ENCODE measurements at regions not wholly inside any gene's neighbourhood (a gene's known extent, or its start where the extent isn't known, plus 50 kb on each side); places are given as distances from the start of the nearest gene placed in this dataset.

GRCh38 chr1:198917226-198917625 lies 278.4 kb downstream of the PTPRC start (continued):
- no peak for TF ChIP-seq ZNF768 (CRISPR knock-in tag; IDR thresholded peaks at IDR 0.05)
- TF ChIP-seq, protein P1, sequence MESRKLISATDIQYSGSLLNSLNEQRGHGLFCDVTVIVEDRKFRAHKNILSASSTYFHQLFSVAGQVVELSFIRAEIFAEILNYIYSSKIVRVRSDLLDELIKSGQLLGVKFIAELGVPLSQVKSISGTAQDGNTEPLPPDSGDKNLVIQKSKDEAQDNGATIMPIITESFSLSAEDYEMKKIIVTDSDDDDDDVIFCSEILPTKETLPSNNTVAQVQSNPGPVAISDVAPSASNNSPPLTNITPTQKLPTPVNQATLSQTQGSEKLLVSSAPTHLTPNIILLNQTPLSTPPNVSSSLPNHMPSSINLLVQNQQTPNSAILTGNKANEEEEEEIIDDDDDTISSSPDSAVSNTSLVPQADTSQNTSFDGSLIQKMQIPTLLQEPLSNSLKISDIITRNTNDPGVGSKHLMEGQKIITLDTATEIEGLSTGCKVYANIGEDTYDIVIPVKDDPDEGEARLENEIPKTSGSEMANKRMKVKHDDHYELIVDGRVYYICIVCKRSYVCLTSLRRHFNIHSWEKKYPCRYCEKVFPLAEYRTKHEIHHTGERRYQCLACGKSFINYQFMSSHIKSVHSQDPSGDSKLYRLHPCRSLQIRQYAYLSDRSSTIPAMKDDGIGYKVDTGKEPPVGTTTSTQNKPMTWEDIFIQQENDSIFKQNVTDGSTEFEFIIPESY (CRISPR knock-in tag; IDR thresholded peaks at IDR 0.05): no peak
- TF ChIP-seq, protein P2, sequence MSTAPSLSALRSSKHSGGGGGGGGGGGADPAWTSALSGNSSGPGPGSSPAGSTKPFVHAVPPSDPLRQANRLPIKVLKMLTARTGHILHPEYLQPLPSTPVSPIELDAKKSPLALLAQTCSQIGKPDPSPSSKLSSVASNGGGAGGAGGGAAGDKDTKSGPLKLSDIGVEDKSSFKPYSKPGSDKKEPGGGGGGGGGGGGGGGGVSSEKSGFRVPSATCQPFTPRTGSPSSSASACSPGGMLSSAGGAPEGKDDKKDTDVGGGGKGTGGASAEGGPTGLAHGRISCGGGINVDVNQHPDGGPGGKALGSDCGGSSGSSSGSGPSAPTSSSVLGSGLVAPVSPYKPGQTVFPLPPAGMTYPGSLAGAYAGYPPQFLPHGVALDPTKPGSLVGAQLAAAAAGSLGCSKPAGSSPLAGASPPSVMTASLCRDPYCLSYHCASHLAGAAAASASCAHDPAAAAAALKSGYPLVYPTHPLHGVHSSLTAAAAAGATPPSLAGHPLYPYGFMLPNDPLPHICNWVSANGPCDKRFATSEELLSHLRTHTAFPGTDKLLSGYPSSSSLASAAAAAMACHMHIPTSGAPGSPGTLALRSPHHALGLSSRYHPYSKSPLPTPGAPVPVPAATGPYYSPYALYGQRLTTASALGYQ (CRISPR knock-in tag; IDR thresholded peaks at IDR 0.05): no peak
- TF ChIP-seq ZNF607 (CRISPR knock-in tag; IDR thresholded peaks at IDR 0.05; ENCODE audit: borderline replicate concordance): no peak
- no peak for TF ChIP-seq ZNF782 (CRISPR knock-in tag; IDR thresholded peaks at IDR 0.05; ENCODE audit: borderline replicate concordance)
- TF ChIP-seq, protein P3, sequence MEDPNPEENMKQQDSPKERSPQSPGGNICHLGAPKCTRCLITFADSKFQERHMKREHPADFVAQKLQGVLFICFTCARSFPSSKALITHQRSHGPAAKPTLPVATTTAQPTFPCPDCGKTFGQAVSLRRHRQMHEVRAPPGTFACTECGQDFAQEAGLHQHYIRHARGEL (CRISPR knock-in tag; IDR thresholded peaks at IDR 0.05): no peak
- TF ChIP-seq ZNF569 (CRISPR knock-in tag; IDR thresholded peaks at IDR 0.05; ENCODE audit: borderline replicate concordance): no peak
- no peak for TF ChIP-seq ZNF552 (CRISPR knock-in tag; IDR thresholded peaks at IDR 0.05; ENCODE audit: borderline replicate concordance)
- no peak for TF ChIP-seq NFATC3 (CRISPR knock-in tag; IDR thresholded peaks at IDR 0.05)

DNA sequence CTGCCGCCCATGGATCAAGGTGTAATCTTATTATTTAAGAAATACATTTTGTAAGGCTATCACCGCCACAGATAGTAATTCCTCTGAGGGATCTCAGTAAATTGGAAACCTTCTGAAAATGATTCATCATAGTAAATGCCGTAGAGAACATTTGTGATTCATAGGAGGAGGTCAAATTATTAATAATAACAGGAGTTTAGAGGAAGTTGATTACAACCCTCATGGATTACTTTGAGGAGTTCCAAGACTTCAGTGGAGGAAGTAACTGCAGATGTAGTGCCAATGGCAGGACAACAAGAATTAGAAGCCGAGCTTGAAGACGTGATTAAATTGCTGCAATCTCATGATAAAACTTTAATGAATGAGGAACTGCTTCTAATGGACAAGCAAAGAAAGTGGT lies 280.1 kb downstream of the PTPRC start:
- intact Hi-C loops (cut with micrococcal nuclease; ENCODE audit: unreplicated experiment) (no loop called here), in situ Hi-C loops (cut with HindIII; ENCODE audit: extremely low pct_ligation_motif_present, low pct_unique_long_range_greater_than_20kb) (no loop called here)
- no peak overlapping the region for H2AFZ ChIP-seq (ENCODE audit: low read length)
- WGBS (ENCODE audit: low lambda C conversion rate): 62% methylated on average over 5 of the region's 5 CpGs
- H3K9ac ChIP-seq (ENCODE audit: insufficient read depth, low read depth, low read length): no peak overlapping the region
- FAIRE-seq (no peak), DNase-seq (ENCODE audit: low spot score) (no peak), ATAC-seq (no peak)
- no peaks in the 10 kb centered on the region for H3K4me1 ChIP-seq (ENCODE audit: insufficient read depth, low read length)
- no peak overlapping the region for H3K4me3 ChIP-seq (replicated peaks in 1 of 3; ENCODE audit: insufficient read depth in 1 of 3, low read depth in 2 of 3, low read length in 3 of 3)
- H3K9me3 ChIP-seq (ENCODE audit: low read length): no peaks in the 10 kb centered on the region
- H3K79me2 ChIP-seq (ENCODE audit: insufficient read depth, low read length): no peaks in the 10 kb centered on the region
- H3K27ac ChIP-seq (ENCODE audit: extremely low read length, insufficient read depth, low read length): no peak overlapping the region
- H3K36me3 ChIP-seq (replicated peaks in 1 of 2; ENCODE audit: control insufficient read depth in 1 of 2, insufficient read depth in 2 of 2, low read length in 2 of 2): no peaks in the 10 kb centered on the region
- H3K4me2 ChIP-seq (ENCODE audit: low read depth, low read length): no peak overlapping the region
- CTCF ChIA-PET (ENCODE audit: low intra/inter-chr PET ratio, low total read pairs): no interaction called here
- POLR2A ChIA-PET: no interaction called here
- no TSS peak for BruUV-seq (replicated peaks)
- no peaks in the 10 kb centered on the region for H3K27me3 ChIP-seq (ENCODE audit: control insufficient read depth in 1 of 2, insufficient read depth in 2 of 2, low read length in 2 of 2)
- no peaks in the 10 kb centered on the region for H4K20me1 ChIP-seq (ENCODE audit: insufficient read depth, low read length)
- no peak for TF ChIP-seq TGIF2 (CRISPR knock-in tag; IDR thresholded peaks at IDR 0.05)
- TF ChIP-seq IRF2 (CRISPR knock-in tag; IDR thresholded peaks at IDR 0.05): no peak
- TF ChIP-seq ISX (CRISPR knock-in tag; conservative IDR thresholded peaks at IDR 0.05): no peak
- TF ChIP-seq FOXC1 (CRISPR knock-in tag; IDR thresholded peaks at IDR 0.05; ENCODE audit: borderline replicate concordance): no peak
- TF ChIP-seq GABPA (IDR thresholded peaks at IDR 0.05; ENCODE audit: low read depth, low read length): no peak
- TF ChIP-seq GABPA (CRISPR knock-in tag; IDR thresholded peaks at IDR 0.05; ENCODE audit: low read depth): no peak
- no peak for TF ChIP-seq SAFB2 (CRISPR knock-in tag; IDR thresholded peaks at IDR 0.05; ENCODE audit: borderline replicate concordance, low read depth)
- TF ChIP-seq FOXJ3 (CRISPR knock-in tag; IDR thresholded peaks at IDR 0.05; ENCODE audit: borderline replicate concordance): no peak
- no peak for TF ChIP-seq TEAD3 (CRISPR knock-in tag; optimal IDR thresholded peaks at IDR 0.05; ENCODE audit: borderline replicate concordance)
- TF ChIP-seq ZNF558 (CRISPR knock-in tag; IDR thresholded peaks at IDR 0.05; ENCODE audit: borderline replicate concordance): no peak
- TF ChIP-seq ZNF124 (CRISPR knock-in tag; IDR thresholded peaks at IDR 0.05): no peak
- no peak for TF ChIP-seq HNRNPH1 (optimal IDR thresholded peaks at IDR 0.05; ENCODE audit: low read depth, low read length)
- TF ChIP-seq, protein P4, sequence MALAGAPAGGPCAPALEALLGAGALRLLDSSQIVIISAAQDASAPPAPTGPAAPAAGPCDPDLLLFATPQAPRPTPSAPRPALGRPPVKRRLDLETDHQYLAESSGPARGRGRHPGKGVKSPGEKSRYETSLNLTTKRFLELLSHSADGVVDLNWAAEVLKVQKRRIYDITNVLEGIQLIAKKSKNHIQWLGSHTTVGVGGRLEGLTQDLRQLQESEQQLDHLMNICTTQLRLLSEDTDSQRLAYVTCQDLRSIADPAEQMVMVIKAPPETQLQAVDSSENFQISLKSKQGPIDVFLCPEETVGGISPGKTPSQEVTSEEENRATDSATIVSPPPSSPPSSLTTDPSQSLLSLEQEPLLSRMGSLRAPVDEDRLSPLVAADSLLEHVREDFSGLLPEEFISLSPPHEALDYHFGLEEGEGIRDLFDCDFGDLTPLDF (CRISPR knock-in tag; IDR thresholded peaks at IDR 0.05): no peak
